GM12872 (cell line): ENCODE measurements at regions not wholly inside any gene's neighbourhood (a gene's known extent, or its start where the extent isn't known, plus 50 kb on each side); places are given as distances from the start of the nearest gene placed in this dataset.

ENCODE experiments used
- TF ChIP-seq, protein P1 (sequence below): IDR thresholded peaks from 3 replicates; pipeline ENCODE4 v1.5.1; 2011; ENCODE audit warnings: low read depth, mild to moderate bottlenecking, low read length, moderate library complexity; ENCODE audit not compliant: insufficient read depth

DNA sequence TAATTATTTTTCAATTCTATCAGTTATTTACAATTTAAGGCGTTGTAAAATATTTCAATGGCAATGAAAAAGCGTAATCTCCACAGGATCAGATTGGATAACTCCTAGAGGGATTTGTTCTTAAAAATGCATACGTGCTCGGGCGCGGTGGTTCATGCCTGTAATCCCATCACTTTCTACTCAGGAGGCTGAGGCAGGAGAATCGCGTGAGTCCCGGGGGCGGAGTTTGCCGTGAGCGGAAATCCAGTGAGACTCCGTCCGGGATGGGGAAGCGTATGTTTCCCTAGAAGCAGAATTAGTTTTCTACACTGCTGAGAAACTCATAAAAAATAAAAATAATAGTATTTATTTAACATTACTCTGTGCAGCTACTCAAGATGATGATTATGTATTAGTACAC, 917.8 kb upstream of the PCDH20 start:
- TF ChIP-seq, protein P1, sequence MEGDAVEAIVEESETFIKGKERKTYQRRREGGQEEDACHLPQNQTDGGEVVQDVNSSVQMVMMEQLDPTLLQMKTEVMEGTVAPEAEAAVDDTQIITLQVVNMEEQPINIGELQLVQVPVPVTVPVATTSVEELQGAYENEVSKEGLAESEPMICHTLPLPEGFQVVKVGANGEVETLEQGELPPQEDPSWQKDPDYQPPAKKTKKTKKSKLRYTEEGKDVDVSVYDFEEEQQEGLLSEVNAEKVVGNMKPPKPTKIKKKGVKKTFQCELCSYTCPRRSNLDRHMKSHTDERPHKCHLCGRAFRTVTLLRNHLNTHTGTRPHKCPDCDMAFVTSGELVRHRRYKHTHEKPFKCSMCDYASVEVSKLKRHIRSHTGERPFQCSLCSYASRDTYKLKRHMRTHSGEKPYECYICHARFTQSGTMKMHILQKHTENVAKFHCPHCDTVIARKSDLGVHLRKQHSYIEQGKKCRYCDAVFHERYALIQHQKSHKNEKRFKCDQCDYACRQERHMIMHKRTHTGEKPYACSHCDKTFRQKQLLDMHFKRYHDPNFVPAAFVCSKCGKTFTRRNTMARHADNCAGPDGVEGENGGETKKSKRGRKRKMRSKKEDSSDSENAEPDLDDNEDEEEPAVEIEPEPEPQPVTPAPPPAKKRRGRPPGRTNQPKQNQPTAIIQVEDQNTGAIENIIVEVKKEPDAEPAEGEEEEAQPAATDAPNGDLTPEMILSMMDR = no peak

DNA sequence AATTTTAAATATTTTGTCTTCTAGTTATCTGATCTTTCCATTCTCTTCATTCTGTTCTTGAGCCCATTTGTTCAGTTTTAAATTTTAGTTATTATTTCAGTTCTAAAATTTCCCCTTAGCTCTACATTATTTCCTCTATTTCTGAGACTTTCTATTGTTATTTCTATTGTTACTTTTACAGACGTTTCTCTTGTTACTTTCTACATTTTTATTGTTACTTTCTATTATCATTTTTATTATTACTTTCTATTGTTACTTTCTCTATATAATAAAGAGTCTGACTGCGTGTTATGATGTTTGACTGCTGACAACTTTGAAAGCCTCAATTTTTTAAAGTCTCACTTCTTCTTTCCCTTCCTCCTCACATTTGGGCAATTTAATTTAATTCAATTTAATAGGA, 915.7 kb upstream of the PCDH20 start:
- TF ChIP-seq, protein P1 = no peak

DNA sequence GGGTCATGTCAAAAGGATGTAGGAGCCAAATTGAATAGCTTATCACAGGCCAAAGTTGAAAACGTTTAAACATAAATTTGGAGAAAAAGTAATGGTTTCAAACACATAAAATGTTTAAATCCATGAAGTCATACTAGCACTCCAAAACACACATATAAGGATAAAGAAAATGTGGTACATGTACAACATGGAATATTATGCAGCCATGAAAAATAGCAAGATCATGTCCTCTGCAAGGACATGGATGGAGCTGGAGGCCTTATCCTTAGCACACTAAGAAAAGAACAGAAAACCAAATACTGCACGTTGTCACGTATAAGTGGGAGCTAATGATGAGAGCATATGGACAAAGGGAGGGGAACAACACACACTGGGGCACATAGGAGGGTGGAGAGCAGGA, 911.7 kb upstream of the PCDH20 start:
- TF ChIP-seq, protein P1 = no peak

DNA sequence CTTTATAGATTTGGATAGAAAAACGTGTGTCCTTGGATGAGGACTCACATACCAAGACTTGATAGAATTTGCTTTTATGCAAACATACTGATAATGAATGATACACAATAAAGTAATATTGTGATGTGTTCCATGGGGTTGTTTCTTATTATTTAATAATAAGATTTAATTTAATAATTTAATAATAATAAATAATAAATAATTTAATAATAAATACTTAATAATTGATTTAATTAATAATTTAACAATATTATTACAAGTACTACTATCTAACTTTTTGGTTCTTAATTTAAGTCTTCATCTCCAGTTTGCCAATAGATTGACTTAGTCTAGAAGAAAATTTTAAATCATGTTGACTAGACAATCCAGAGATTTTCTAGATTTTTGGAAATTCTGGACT, 909.2 kb upstream of the PCDH20 start:
- TF ChIP-seq, protein P1 = no peak

- TF ChIP-seq, protein P1 = no peak
These were observed 906.2 kb upstream of the PCDH20 start for GRCh38 chr13:62321895-62322294.

- TF ChIP-seq, protein P1 = no peak
These were observed 905.5 kb upstream of the PCDH20 start for GRCh38 chr13:62321139-62321538.

- TF ChIP-seq, protein P1 = peak; percentile 36
These were observed 904.8 kb upstream of the PCDH20 start for GRCh38 chr13:62320129-62321108.
